PFSK-1 (cell line): ENCODE measurements at regions not wholly inside any gene's neighbourhood (a gene's known extent, or its start where the extent isn't known, plus 50 kb on each side); places are given as distances from the start of the nearest gene placed in this dataset.

Experiments used
- POLR2AphosphoS5 ChIP-seq: IDR thresholded peaks from 2 replicates; pipeline ENCODE4 v1.6.1; 2012; ENCODE audit warnings: low read depth, mild to moderate bottlenecking, control low read depth, low read length, moderate library complexity
- REST ChIP-seq, 2 experiments: IDR thresholded peaks; 2 replicates each; pipeline versions ENCODE4 v1.6.1 to v1.8.0; 2011 to 2012; ENCODE audit warnings: low read depth in 2 of 2, low read length in 2 of 2, control low read depth in 1 of 2, inconsistent platforms in 1 of 2, mild to moderate bottlenecking in 1 of 2, moderate library complexity in 1 of 2; ENCODE audit not compliant: insufficient read depth in 1 of 2

GRCh38 chr11:41872426-41872825, 413.0 kb upstream of the LRRC4C start:
- TF ChIP-seq POLR2AphosphoS5 (no peak), REST (IDR thresholded peaks at IDR 0.05; ENCODE audit: insufficient read depth in 1 of 2, low read depth in 2 of 2, low read length in 2 of 2) (no peak)
